Testis (tissue), 2 donors: ENCODE measurements at regions not wholly inside any gene's neighbourhood (a gene's known extent, or its start where the extent isn't known, plus 50 kb on each side); places are given as distances from the start of the nearest gene placed in this dataset.
"Not testable (repeated sequence)": the region's sequence is repeated elsewhere in the genome, so short reads cannot be mapped to it uniquely, and the experiment has no call there.

Experiments used
- DNase-seq: peaks from one replicate; pipeline ENCODE4 v3.0.0-alpha.2; 2019
- H3K27ac ChIP-seq, 2 donors: fragments of 200-600 bp; sonication (generic); one replicate each; pipeline ENCODE4 v1.5.1; 2019
- H3K27me3 ChIP-seq: fragments of 200-600 bp; sonication (generic); one replicate; pipeline ENCODE4 v1.5.1; 2019
- H3K36me3 ChIP-seq: fragments of 200-600 bp; sonication (generic); one replicate; pipeline ENCODE4 v1.5.1; 2017; ENCODE audit warnings: low read depth; ENCODE audit errors: missing control alignments
- H3K4me1 ChIP-seq: fragments of 200-600 bp; sonication (generic); one replicate; pipeline ENCODE4 v1.5.1; 2019
- H3K4me3 ChIP-seq, 2 donors: fragments of 200-600 bp; sonication (generic); one replicate each; pipeline ENCODE4 v1.5.1; 2017 to 2019
- H3K9me3 ChIP-seq: fragments of 200-600 bp; sonication (generic); one replicate; pipeline ENCODE4 v1.5.1; 2017
- POLR2A ChIP-seq: fragments of 450-650 bp; IDR thresholded peaks from one replicate; pipeline ENCODE4 v1.6.1; 2017; ENCODE audit warnings: antibody characterized with exemption, mild to moderate bottlenecking, moderate library complexity
- WGBS, 2 donors: methylation state at CpG; one replicate each; pipeline ENCODE4 v1.1.5; 2018; 5-methylcytosine and 5-hydroxymethylcytosine counted together
- intact Hi-C: fragments of 100-400 bp; cut with DNase I; formaldehyde crosslinking; loops from one replicate; pipeline ENCODE4 v1.15.1; 2023; ENCODE audit warnings: low total_unique reads
- TF ChIP-seq, protein P1 (sequence below), 3 experiments: fragments of 450-650 bp in 2 of 3; fragments of 200-600 bp in 1 of 3; sonication (generic) in 1 of 3; IDR thresholded peaks; one replicate each; pipeline ENCODE4 v1.5.1; 2016 to 2019; ENCODE audit warnings: antibody characterized with exemption in 3 of 3, mild to moderate bottlenecking in 2 of 3, moderate library complexity in 1 of 3

DNA sequence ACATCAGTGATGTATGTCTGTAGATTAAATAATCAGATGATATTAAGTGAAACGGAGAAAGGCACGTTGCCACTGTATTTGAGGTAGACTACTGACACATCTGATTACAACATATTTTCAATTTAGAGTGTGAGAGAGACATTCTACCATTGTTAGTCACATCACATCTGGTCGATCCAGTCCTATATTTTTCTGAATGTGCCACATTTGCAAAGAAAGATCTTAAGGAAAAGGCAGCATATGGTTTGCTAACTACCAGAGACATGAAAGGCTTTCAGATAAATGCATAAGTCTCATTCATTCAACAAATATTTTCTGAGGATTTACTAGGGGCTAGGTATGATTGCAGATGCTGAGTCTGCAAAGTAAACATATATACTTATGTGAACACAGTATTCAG is 114.3 kb upstream of the RUNX1 start:
- 85 to 96% methylated on average over 3 of the region's 3 CpGs for WGBS, 2 donors

DNA sequence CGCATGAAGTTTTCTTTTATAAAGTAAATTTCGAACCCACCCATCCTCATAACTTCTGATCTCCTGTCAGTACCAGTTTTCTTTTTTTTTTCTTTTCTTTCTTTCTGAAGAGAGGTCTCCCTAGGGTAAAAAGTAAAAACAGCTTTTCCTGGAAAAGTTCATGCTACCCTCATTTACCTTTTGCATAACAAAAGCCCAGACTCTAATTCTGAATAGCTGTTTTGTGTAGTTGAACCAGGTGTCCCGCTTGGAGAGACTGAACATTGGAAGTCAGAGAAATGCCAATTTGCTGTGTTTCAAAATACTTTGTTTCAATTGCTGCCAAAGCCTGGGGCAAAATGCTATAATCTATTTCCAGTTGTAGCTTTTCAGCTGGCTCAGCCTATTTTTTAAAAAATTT is 113.7 kb upstream of the RUNX1 start:
- H3K27me3 ChIP-seq = no peaks in the 10 kb centered on the region
- TF ChIP-seq, protein P1, sequence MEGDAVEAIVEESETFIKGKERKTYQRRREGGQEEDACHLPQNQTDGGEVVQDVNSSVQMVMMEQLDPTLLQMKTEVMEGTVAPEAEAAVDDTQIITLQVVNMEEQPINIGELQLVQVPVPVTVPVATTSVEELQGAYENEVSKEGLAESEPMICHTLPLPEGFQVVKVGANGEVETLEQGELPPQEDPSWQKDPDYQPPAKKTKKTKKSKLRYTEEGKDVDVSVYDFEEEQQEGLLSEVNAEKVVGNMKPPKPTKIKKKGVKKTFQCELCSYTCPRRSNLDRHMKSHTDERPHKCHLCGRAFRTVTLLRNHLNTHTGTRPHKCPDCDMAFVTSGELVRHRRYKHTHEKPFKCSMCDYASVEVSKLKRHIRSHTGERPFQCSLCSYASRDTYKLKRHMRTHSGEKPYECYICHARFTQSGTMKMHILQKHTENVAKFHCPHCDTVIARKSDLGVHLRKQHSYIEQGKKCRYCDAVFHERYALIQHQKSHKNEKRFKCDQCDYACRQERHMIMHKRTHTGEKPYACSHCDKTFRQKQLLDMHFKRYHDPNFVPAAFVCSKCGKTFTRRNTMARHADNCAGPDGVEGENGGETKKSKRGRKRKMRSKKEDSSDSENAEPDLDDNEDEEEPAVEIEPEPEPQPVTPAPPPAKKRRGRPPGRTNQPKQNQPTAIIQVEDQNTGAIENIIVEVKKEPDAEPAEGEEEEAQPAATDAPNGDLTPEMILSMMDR (IDR thresholded peaks at IDR 0.05) = no peak
- no peak for TF ChIP-seq POLR2A
- H3K36me3 ChIP-seq = no peaks in the 10 kb centered on the region
- intact Hi-C loops = no loop called here
- WGBS, 2 donors = 83 to 84% methylated on average over 3 of the region's 3 CpGs
- no peaks in the 10 kb centered on the region for H3K4me1 ChIP-seq
- no peak for DNase-seq
- no peak overlapping the region for H3K4me3 ChIP-seq
- H3K9me3 ChIP-seq = no peaks in the 10 kb centered on the region
- no peak overlapping the region for H3K27ac ChIP-seq

More for the DNA sequence above, 114.3 kb upstream of the RUNX1 start:
- no peaks in the 10 kb centered on the region for H3K36me3 ChIP-seq
- TF ChIP-seq, protein P1 (IDR thresholded peaks at IDR 0.05) = no peak
- no peak for TF ChIP-seq POLR2A
- no peaks in the 10 kb centered on the region for H3K27me3 ChIP-seq
- DNase-seq = no peak
- intact Hi-C loops = no loop called here
- no peak overlapping the region for H3K27ac ChIP-seq
- H3K4me3 ChIP-seq = no peak overlapping the region
- H3K4me1 ChIP-seq = no peaks in the 10 kb centered on the region
- no peaks in the 10 kb centered on the region for H3K9me3 ChIP-seq

DNA sequence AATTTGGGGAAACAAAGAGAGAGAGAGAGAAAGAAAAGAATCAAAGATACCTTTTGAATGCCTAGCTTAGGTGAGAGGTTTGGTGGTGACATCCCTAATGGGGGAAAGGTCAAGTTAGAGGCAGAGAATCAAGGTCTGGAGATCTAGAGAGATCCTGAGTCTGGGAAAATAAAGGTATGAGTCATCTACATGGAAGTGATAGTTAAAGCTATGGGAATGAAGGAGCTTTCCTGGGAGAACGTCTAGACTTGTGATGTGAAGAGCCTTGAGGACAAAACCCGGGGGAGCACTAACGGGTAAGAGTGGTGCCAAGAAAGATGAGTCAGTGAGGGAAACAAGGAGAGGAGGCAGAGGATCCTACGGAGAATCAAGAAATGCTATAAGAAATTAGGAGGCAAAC is 110.8 kb upstream of the RUNX1 start:
- TF ChIP-seq, protein P1 (IDR thresholded peaks at IDR 0.05) = no peak
- no peak for TF ChIP-seq POLR2A
- Histone ChIP-seq H3K36me3 (no peaks in the 10 kb centered on the region), H3K27me3 (no peaks in the 10 kb centered on the region), H3K27ac (no peak overlapping the region), H3K4me3 (no peak overlapping the region), H3K4me1 (no peaks in the 10 kb centered on the region), H3K9me3 (no peaks in the 10 kb centered on the region)
- 58 to 67% methylated on average over 4 of the region's 4 CpGs for WGBS, 2 donors
- intact Hi-C loops = no loop called here
- DNase-seq = no peak

DNA sequence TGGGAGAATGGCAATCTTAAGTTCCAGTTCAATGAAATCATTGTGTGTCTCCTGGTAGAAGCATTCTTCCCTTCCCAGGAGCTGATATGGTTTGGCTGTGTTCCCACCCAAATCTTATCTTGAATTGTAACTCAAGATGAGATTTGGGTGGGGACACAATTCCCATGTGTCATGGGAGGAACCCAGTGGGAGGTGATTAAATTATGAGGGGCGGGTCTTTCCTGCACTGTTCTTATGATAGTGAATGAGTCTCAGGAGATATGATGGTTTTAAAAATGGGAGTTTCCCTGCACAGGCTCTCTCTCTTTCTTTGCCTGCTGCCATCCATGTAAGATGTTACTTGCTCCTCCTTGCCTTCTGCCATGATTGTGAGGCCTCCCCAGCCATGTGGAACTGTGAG is 108.3 kb upstream of the RUNX1 start:
- H3K4me3 ChIP-seq, H3K9me3 ChIP-seq, intact Hi-C loops, H3K36me3 ChIP-seq, H3K4me1 ChIP-seq, H3K27me3 ChIP-seq, H3K27ac ChIP-seq: not testable (repeated sequence)
- DNase-seq = peak; percentile 26
- WGBS, 2 donors = 69 to 93% methylated on average over 1 of the region's 1 CpG

DNA sequence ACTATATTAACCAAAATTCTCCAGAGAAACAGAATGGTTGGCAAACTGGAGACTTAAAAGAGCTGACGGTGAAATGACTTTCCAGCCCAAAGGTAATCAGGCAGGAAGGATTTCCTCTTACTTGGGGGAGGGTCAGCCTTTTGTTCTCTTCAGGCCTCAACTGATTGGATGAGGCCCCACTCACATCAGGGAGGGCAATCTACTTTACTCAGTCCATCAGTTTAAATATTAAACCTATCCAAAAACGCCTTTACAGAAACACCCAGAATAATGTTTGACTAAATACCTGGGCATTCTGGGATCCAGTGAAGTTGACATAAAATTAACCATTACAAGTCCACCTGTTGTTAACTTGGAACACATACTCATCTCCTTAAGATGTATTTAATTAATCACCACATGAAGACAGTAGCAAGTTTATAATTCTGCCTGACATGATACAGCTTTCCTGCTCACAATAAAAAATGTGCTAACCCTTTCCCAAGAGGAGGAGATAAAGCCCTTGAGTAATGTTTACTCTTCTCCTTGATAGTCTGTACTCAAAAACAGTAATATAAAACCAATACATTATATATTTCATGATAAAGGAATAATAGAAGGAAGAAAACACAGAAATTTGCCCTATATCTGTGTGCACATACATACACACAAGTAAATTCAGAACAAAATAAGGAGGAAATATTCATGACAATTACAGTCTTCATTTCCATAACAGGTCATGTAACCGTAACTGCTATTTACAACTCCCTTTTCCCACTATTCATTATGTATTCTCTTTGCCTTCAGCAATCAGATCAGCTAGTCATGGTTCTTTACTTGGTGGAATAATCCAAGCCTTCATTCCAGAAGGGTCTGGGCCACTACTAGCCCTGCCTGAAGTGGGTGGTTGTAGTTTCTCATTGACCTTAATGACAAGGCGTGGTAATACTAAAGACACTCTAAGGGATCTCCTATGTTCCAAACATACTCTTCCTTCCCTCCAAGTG is 107.5 kb upstream of the RUNX1 start:
- H3K4me1 ChIP-seq = no peaks in the 10 kb centered on the region
- no peak overlapping the region for H3K4me3 ChIP-seq
- H3K36me3 ChIP-seq = no peaks in the 10 kb centered on the region
- no peaks in the 10 kb centered on the region for H3K27me3 ChIP-seq
- no peaks in the 10 kb centered on the region for H3K9me3 ChIP-seq
- intact Hi-C loops = no loop called here
- no peak overlapping the region for H3K27ac ChIP-seq
- WGBS, 2 donors = 90 to 93% methylated on average over 4 of the region's 4 CpGs
- DNase-seq = no peak
- TF ChIP-seq POLR2A = no peak
- TF ChIP-seq, protein P1 (IDR thresholded peaks at IDR 0.05) = no peak
